Thoracic aorta (tissue), 2 donors: ENCODE measurements at regions not wholly inside any gene's neighbourhood (a gene's known extent, or its start where the extent isn't known, plus 50 kb on each side); places are given as distances from the start of the nearest gene placed in this dataset.

Experiments
- ATAC-seq: fragments of 150-250 bp; one replicate; pipeline ENCODE4 v1.8.0; 2017; ENCODE audit warnings: low read depth; ENCODE audit not compliant: insufficient number of reproducible peaks, low FRiP score
- DNase-seq: peaks from one replicate; pipeline ENCODE4 v3.0.0-alpha.2; 2020; ENCODE audit warnings: low spot score
- H3K27ac ChIP-seq, 2 donors: fragments of 200-600 bp; sonication (generic); 1 replicate in 1 of 2; 2 replicates in 1 of 2; pipeline ENCODE4 v1.5.1; 2016; ENCODE audit warnings: mild to moderate bottlenecking in 2 of 2, moderate library complexity in 2 of 2
- H3K27me3 ChIP-seq: fragments of 200-600 bp; sonication (generic); replicated peaks from 2 replicates; pipeline ENCODE4 v1.6.0; 2016; ENCODE audit warnings: mild to moderate bottlenecking; ENCODE audit not compliant: insufficient read depth
- H3K36me3 ChIP-seq: fragments of 200-600 bp; sonication (generic); one replicate; pipeline ENCODE4 v1.5.1; 2016
- H3K4me1 ChIP-seq, 2 donors: fragments of 200-600 bp; sonication (generic); 1 replicate in 1 of 2; 2 replicates in 1 of 2; pipeline versions ENCODE4 v1.5.1 to v1.6.0; 2016; ENCODE audit warnings: low read depth in 2 of 2, mild to moderate bottlenecking in 1 of 2; ENCODE audit not compliant: control insufficient read depth in 1 of 2
- H3K4me3 ChIP-seq: fragments of 200-600 bp; sonication (generic); 2 replicates; pipeline ENCODE4 v1.5.1; 2016; ENCODE audit warnings: mild to moderate bottlenecking
- H3K9me3 ChIP-seq: fragments of 200-600 bp; sonication (generic); 2 replicates; pipeline ENCODE4 v1.5.1; 2016
- CTCF ChIP-seq: fragments of 200-600 bp; sonication (generic); IDR thresholded peaks from one replicate; pipeline ENCODE4 v1.5.1; 2019; ENCODE audit warnings: antibody characterized with exemption

DNA sequence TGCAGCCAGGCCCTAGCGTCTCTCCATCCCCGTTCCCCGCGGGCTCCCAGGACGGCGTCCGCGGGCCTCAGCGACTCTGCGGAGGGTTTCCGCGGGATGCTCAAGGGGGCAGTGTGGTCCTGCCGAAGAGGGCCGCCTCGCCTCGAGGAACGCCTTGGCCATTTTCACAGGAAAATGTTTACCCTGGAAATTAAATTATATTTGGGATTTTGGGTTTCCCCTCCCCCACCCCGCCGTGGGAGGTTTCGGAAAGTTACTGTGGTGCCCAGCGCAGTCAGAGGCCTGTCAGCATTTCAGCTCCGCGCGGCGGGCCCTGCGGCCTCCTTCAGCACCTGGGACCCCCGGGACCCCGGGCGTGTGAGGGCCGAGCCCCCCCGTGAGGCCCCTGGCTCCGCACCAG, 94.5 kb downstream of the PCTP start:
- TF ChIP-seq CTCF = peak; percentile 27
- Histone ChIP-seq H3K27me3 (no peaks in the 10 kb centered on the region), H3K36me3 (no peaks in the 10 kb centered on the region), H3K9me3 (no peaks in the 10 kb centered on the region), H3K4me3 (peak overlapping the region; percentile 55), H3K4me1 (peaks cover 0 to 8% of the 10 kb centered on the region in 2 donors), H3K27ac (no peak overlapping the region)
- no peak for ATAC-seq
- peak; percentile 2 for DNase-seq

GRCh38 chr17:55846745-55847144, 95.9 kb downstream of the PCTP start:
- no peaks in the 10 kb centered on the region for H3K36me3 ChIP-seq
- no peak for ATAC-seq
- no peak overlapping the region for H3K4me3 ChIP-seq
- H3K4me1 ChIP-seq = peaks cover 0 to 8% of the 10 kb centered on the region in 2 donors
- no peaks in the 10 kb centered on the region for H3K9me3 ChIP-seq
- H3K27me3 ChIP-seq = no peaks in the 10 kb centered on the region
- DNase-seq = no peak
- H3K27ac ChIP-seq = no peak overlapping the region
- TF ChIP-seq CTCF = no peak

- Histone ChIP-seq H3K27ac (no peak overlapping the region), H3K4me3 (no peak overlapping the region), H3K4me1 (no peaks in the 10 kb centered on the region), H3K27me3 (no peaks in the 10 kb centered on the region), H3K9me3 (no peaks in the 10 kb centered on the region), H3K36me3 (no peaks in the 10 kb centered on the region)
- TF ChIP-seq CTCF = no peak
- DNase-seq (no peak), ATAC-seq (no peak)
Observed at GRCh38 chr17:55852734-55853133, 101.9 kb downstream of the PCTP start.

- DNase-seq (no peak), ATAC-seq (no peak)
- TF ChIP-seq CTCF = no peak
- H3K27ac ChIP-seq = no peak overlapping the region
- no peaks in the 10 kb centered on the region for H3K36me3 ChIP-seq
- no peak overlapping the region for H3K4me3 ChIP-seq
- H3K27me3 ChIP-seq = no peaks in the 10 kb centered on the region
- H3K4me1 ChIP-seq = no peaks in the 10 kb centered on the region
- H3K9me3 ChIP-seq = no peaks in the 10 kb centered on the region
Observed at GRCh38 chr17:55859301-55859795, 108.5 kb downstream of the PCTP start.

- no peak overlapping the region for H3K27ac ChIP-seq
Observed at GRCh38 chr17:55865072-55865762, 114.4 kb downstream of the PCTP start.

More at GRCh38 chr17:55865072-55865762, 114.4 kb downstream of the PCTP start:
- TF ChIP-seq CTCF = no peak
- DNase-seq (no peak), ATAC-seq (no peak)
- H3K27me3 ChIP-seq = no peaks in the 10 kb centered on the region
- H3K4me1 ChIP-seq = no peaks in the 10 kb centered on the region
- H3K9me3 ChIP-seq = no peaks in the 10 kb centered on the region
- no peaks in the 10 kb centered on the region for H3K36me3 ChIP-seq
- no peak overlapping the region for H3K4me3 ChIP-seq
